GM12892 (cell line): ENCODE measurements at regions not wholly inside any gene's neighbourhood (a gene's known extent, or its start where the extent isn't known, plus 50 kb on each side); places are given as distances from the start of the nearest gene placed in this dataset.

Experiments
- POLR2A ChIP-seq: IDR thresholded peaks from 2 replicates; pipeline ENCODE4 v1.6.1; 2011; ENCODE audit warnings: low read depth, low read length, control low read depth
- POLR2AphosphoS5 ChIP-seq: IDR thresholded peaks from 2 replicates; pipeline ENCODE4 v1.6.1; 2011; ENCODE audit warnings: low read depth, low read length, control low read depth

DNA sequence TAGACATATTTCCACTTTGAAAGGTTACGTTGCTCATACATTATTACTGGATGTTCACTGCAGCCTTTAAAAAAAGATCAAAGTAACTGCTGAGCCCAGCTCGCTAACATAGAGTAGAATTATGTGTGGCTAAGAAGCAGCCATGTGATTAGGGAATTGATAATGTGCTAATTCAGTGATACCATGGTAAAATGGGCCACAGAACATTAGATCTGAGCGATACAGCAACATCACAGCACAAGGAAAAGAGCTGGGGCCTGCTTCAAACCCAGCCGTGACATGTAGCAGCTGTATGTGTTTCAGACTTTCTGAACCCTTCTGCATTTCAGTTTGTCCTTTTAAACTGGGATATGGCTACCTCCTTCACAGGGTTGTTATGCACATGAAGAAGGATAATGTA lies 92.3 kb upstream of the LMNTD1 start:
- TF ChIP-seq POLR2A, result no peak
- TF ChIP-seq POLR2AphosphoS5, result no peak
